Osteoblast (primary cell): ENCODE measurements at regions not wholly inside any gene's neighbourhood (a gene's known extent, or its start where the extent isn't known, plus 50 kb on each side); places are given as distances from the start of the nearest gene placed in this dataset.
A peak's percentile ranks its signal among the peaks of the same experiment; 100 is the strongest.

ENCODE experiments used
- DNase-seq: peaks from one replicate; pipeline ENCODE4 v3.0.0; 2011; ENCODE audit warnings: low spot score, mixed read lengths; ENCODE audit not compliant: insufficient read length; ENCODE audit errors: missing footprints
- H2AFZ ChIP-seq: 2 replicates; pipeline ENCODE4 v1.6.0; 2011; ENCODE audit warnings: mild to moderate bottlenecking, low read length
- H3K27ac ChIP-seq: 2 replicates; pipeline ENCODE4 v1.5.1; 2011; ENCODE audit warnings: mild to moderate bottlenecking, low read depth, low read length, moderate library complexity
- H3K27me3 ChIP-seq: 2 replicates; pipeline ENCODE4 v1.6.0; 2012; ENCODE audit warnings: mild to moderate bottlenecking, control low read depth, inconsistent platforms, low read length, moderate library complexity; ENCODE audit not compliant: insufficient read depth
- H3K36me3 ChIP-seq: 2 replicates; pipeline ENCODE4 v1.5.1; 2011; ENCODE audit warnings: mild to moderate bottlenecking, low read length, control low read depth, moderate library complexity; ENCODE audit not compliant: insufficient read depth
- H3K4me1 ChIP-seq: 2 replicates; pipeline ENCODE4 v1.5.1; 2011; ENCODE audit warnings: mild to moderate bottlenecking, low read length, control low read depth, moderate library complexity; ENCODE audit not compliant: insufficient read depth
- H3K4me2 ChIP-seq: 2 replicates; pipeline ENCODE4 v1.6.0; 2011; ENCODE audit warnings: mild to moderate bottlenecking, low read length; ENCODE audit not compliant: insufficient read depth
- H3K4me3 ChIP-seq: fragments of 200-600 bp; sonication (generic); 3 replicates; pipeline ENCODE4 v1.5.1; 2012; ENCODE audit warnings: mild to moderate bottlenecking, low read length, inconsistent platforms; ENCODE audit not compliant: insufficient read depth
- H3K79me2 ChIP-seq: 2 replicates; pipeline ENCODE4 v1.6.0; 2012; ENCODE audit warnings: mild to moderate bottlenecking, low read length, control low read depth, inconsistent platforms; ENCODE audit not compliant: insufficient read depth
- H3K9me3 ChIP-seq: 2 replicates; pipeline ENCODE4 v1.5.1; 2011; ENCODE audit warnings: low read depth, low read length, control low read depth
- H4K20me1 ChIP-seq: 2 replicates; pipeline ENCODE4 v1.6.0; 2012; ENCODE audit warnings: mild to moderate bottlenecking, low read length, control low read depth; ENCODE audit not compliant: insufficient read depth
- TF ChIP-seq, protein P1 (sequence below): IDR thresholded peaks from 2 replicates; pipeline ENCODE4 v1.5.1; 2011; ENCODE audit warnings: mild to moderate bottlenecking, low read depth, low read length, moderate library complexity; ENCODE audit errors: extremely low read depth

- Histone ChIP-seq H3K79me2 (no peaks in the 10 kb centered on the region), H3K9me3 (no peaks in the 10 kb centered on the region), H3K4me1 (no peaks in the 10 kb centered on the region), H3K4me2 (no peak overlapping the region), H3K27me3 (no peaks in the 10 kb centered on the region), H4K20me1 (no peaks in the 10 kb centered on the region), H3K36me3 (no peaks in the 10 kb centered on the region), H3K27ac (no peak overlapping the region), H2AFZ (no peak overlapping the region), H3K4me3 (no peak overlapping the region)
- no peak for DNase-seq
- TF ChIP-seq, protein P1, sequence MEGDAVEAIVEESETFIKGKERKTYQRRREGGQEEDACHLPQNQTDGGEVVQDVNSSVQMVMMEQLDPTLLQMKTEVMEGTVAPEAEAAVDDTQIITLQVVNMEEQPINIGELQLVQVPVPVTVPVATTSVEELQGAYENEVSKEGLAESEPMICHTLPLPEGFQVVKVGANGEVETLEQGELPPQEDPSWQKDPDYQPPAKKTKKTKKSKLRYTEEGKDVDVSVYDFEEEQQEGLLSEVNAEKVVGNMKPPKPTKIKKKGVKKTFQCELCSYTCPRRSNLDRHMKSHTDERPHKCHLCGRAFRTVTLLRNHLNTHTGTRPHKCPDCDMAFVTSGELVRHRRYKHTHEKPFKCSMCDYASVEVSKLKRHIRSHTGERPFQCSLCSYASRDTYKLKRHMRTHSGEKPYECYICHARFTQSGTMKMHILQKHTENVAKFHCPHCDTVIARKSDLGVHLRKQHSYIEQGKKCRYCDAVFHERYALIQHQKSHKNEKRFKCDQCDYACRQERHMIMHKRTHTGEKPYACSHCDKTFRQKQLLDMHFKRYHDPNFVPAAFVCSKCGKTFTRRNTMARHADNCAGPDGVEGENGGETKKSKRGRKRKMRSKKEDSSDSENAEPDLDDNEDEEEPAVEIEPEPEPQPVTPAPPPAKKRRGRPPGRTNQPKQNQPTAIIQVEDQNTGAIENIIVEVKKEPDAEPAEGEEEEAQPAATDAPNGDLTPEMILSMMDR, result no peak
Observed at GRCh38 chr12:91836696-91837095, 308.9 kb downstream of the BTG1 start.

DNA sequence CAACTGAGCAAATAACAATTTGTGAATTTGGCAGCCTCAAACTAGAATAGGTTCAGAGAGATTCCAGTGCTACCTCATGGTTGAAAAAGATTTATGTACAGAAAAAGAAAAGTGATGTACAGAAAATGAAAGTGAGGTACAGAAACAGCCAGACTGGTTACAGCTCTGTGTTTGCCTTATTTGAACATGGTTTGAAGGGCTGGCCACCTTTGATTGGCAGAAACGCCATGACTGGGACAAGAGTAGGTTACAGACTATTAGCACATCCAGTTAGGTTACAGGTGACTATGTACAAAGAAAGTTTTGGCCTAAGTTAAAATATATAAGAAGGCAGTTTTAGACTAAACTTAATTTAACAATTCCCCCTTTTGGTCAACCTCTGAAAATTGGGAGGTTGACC lies 309.4 kb downstream of the BTG1 start:
- H3K36me3 ChIP-seq, result no peaks in the 10 kb centered on the region
- H2AFZ ChIP-seq, result no peak overlapping the region
- DNase-seq, result no peak
- H3K4me3 ChIP-seq, result no peak overlapping the region
- no peak overlapping the region for H3K27ac ChIP-seq
- H3K79me2 ChIP-seq, result no peaks in the 10 kb centered on the region
- H3K9me3 ChIP-seq, result no peaks in the 10 kb centered on the region
- no peaks in the 10 kb centered on the region for H3K27me3 ChIP-seq
- no peaks in the 10 kb centered on the region for H4K20me1 ChIP-seq
- TF ChIP-seq, protein P1, result no peak
- no peak overlapping the region for H3K4me2 ChIP-seq
- no peaks in the 10 kb centered on the region for H3K4me1 ChIP-seq

- no peak overlapping the region for H3K27ac ChIP-seq
- no peak for DNase-seq
Observed at GRCh38 chr12:91835693-91836092, 310.0 kb downstream of the BTG1 start.

DNA sequence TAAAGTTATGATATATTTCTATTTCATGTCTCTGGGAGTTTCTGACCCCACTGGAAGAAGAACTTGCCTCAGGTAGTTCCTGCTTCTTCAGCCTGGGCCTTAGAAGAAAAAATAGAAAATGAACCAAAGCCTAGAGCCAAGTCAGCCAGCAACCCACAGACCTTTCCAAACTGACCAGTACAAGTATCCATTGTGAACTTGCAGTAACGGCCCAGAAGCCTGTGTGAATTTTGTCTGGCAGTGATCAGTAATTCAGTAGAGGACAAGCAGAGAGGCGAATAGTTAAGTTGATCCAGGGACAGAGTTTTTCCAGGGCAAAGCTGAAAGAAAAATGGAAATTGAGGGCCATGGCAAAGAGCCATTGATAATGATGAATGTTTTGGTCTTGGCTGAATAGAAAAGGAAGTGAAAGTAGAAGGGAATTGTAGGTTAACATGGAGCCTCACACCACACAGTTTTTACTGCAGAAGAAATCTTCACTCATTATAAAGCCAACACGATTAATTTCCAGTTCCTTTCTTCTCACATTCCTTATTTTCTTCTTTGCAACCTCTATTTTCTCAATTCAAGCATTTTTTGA lies 311.8 kb downstream of the BTG1 start:
- no peak overlapping the region for H3K27ac ChIP-seq
- no peaks in the 10 kb centered on the region for H3K4me1 ChIP-seq
- H3K79me2 ChIP-seq, result no peaks in the 10 kb centered on the region
- peak overlapping the region; percentile 20 for H3K4me2 ChIP-seq
- H3K9me3 ChIP-seq, result no peaks in the 10 kb centered on the region
- no peaks in the 10 kb centered on the region for H3K27me3 ChIP-seq
- no peaks in the 10 kb centered on the region for H4K20me1 ChIP-seq
- no peak overlapping the region for H3K4me3 ChIP-seq
- TF ChIP-seq, protein P1, result no peak
- H2AFZ ChIP-seq, result peak overlapping the region; percentile 81
- no peaks in the 10 kb centered on the region for H3K36me3 ChIP-seq
- no peak for DNase-seq

More at GRCh38 chr12:91835693-91836092, 310.0 kb downstream of the BTG1 start:
- H3K27me3 ChIP-seq, result no peaks in the 10 kb centered on the region
- no peaks in the 10 kb centered on the region for H3K79me2 ChIP-seq
- no peaks in the 10 kb centered on the region for H3K36me3 ChIP-seq
- no peak overlapping the region for H3K4me2 ChIP-seq
- H2AFZ ChIP-seq, result no peak overlapping the region
- H3K9me3 ChIP-seq, result no peaks in the 10 kb centered on the region
- no peaks in the 10 kb centered on the region for H3K4me1 ChIP-seq
- TF ChIP-seq, protein P1, result no peak
- no peaks in the 10 kb centered on the region for H4K20me1 ChIP-seq
- H3K4me3 ChIP-seq, result no peak overlapping the region
